MM.1S (cell line): ENCODE measurements at regions not wholly inside any gene's neighbourhood (a gene's known extent, or its start where the extent isn't known, plus 50 kb on each side); places are given as distances from the start of the nearest gene placed in this dataset.

Source experiments
- EZH2 ChIP-seq: fragments of 300-600 bp; sonication (generic); optimal IDR thresholded peaks from 2 replicates; pipeline ENCODE3; 2017; ENCODE audit warnings: low read depth, mild to moderate bottlenecking, antibody characterized with exemption, low read length, mixed read lengths
- TF ChIP-seq, protein P1 (sequence below): fragments of 300-600 bp; sonication (generic); IDR thresholded peaks from 2 replicates; pipeline ENCODE4 v1.5.1; 2016; ENCODE audit warnings: antibody characterized with exemption, low read length, mixed read lengths

DNA sequence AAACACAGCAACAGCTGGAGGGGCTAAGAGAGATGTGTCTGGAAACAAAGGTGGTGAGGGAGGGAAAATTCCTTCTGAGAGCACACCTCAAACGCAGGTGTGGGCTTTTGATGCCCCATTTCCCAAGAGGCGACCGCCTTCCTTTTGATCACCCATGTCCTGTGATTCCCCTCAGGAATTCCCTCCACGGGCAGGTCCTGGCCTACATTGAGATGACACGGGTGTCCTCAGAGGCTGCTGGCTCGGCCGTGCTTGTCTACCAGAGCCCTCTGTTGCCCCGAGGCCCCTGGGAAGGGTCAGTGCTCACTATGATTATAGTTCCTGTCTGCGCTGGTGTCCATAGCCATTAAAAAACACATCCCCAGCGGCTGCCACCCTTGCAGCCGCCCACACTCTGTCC, 242.6 kb downstream of the TFAP2C start:
- TF ChIP-seq, protein P1, sequence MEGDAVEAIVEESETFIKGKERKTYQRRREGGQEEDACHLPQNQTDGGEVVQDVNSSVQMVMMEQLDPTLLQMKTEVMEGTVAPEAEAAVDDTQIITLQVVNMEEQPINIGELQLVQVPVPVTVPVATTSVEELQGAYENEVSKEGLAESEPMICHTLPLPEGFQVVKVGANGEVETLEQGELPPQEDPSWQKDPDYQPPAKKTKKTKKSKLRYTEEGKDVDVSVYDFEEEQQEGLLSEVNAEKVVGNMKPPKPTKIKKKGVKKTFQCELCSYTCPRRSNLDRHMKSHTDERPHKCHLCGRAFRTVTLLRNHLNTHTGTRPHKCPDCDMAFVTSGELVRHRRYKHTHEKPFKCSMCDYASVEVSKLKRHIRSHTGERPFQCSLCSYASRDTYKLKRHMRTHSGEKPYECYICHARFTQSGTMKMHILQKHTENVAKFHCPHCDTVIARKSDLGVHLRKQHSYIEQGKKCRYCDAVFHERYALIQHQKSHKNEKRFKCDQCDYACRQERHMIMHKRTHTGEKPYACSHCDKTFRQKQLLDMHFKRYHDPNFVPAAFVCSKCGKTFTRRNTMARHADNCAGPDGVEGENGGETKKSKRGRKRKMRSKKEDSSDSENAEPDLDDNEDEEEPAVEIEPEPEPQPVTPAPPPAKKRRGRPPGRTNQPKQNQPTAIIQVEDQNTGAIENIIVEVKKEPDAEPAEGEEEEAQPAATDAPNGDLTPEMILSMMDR: no peak
- TF ChIP-seq EZH2: no peak
